PC-3 (cell line): ENCODE measurements at regions not wholly inside any gene's neighbourhood (a gene's known extent, or its start where the extent isn't known, plus 50 kb on each side); places are given as distances from the start of the nearest gene placed in this dataset.

Experiments
- EZH2 ChIP-seq: fragments of 300-600 bp; sonication (generic); IDR thresholded peaks from one replicate; pipeline ENCODE4 v1.6.1; 2017; ENCODE audit warnings: antibody characterized with exemption, mild to moderate bottlenecking, low read length; ENCODE audit not compliant: unreplicated experiment
- TF ChIP-seq, protein P1 (sequence below): fragments of 300-600 bp; sonication (generic); conservative IDR thresholded peaks from 2 replicates; pipeline ENCODE4 v1.5.1; 2017; ENCODE audit warnings: antibody characterized with exemption, low read depth, mild to moderate bottlenecking, low read length

DNA sequence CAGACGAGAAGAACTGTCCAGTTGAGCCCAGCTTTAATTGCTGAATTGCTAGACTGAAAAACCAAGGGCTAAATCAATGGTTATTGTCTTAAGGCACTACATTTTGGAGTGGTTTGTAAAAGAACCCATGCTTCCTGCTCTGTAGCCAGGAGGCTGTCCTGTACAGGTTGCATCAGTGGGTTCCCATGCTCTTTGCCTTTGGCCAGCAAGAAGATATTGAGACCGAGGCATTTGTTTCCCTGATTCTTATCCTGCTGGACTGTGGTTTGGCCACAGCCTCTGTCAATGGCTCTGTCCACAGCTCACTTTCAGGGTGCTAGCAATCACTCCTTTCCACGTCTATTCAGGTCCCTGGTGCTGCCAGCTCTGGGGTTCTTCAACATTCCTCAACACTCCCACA, 89.6 kb downstream of the FAM43A start:
- TF ChIP-seq, protein P1, sequence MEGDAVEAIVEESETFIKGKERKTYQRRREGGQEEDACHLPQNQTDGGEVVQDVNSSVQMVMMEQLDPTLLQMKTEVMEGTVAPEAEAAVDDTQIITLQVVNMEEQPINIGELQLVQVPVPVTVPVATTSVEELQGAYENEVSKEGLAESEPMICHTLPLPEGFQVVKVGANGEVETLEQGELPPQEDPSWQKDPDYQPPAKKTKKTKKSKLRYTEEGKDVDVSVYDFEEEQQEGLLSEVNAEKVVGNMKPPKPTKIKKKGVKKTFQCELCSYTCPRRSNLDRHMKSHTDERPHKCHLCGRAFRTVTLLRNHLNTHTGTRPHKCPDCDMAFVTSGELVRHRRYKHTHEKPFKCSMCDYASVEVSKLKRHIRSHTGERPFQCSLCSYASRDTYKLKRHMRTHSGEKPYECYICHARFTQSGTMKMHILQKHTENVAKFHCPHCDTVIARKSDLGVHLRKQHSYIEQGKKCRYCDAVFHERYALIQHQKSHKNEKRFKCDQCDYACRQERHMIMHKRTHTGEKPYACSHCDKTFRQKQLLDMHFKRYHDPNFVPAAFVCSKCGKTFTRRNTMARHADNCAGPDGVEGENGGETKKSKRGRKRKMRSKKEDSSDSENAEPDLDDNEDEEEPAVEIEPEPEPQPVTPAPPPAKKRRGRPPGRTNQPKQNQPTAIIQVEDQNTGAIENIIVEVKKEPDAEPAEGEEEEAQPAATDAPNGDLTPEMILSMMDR, result no peak
- no peak for TF ChIP-seq EZH2
